Naive thymus-derived CD4-positive, alpha-beta T cell (primary cell): ENCODE measurements at regions not wholly inside any gene's neighbourhood (a gene's known extent, or its start where the extent isn't known, plus 50 kb on each side); places are given as distances from the start of the nearest gene placed in this dataset. TPM values are rescaled to one million over a fixed set of nuclear protein-coding genes. Genes with fewer than 3 reads are reported as not detected.

Experiments used
- ATAC-seq: fragments of 150-1000 bp; cut with Tn5 transposase; 2 replicates; pipeline ENCODE4 v1.10.0; 2021; ENCODE audit warnings: mild to moderate bottlenecking, moderate library complexity
- CTCF ChIA-PET: fragments of 350-600 bp; sonication (Branson Sonifier 250); formaldehyde crosslinking; loops from one replicate; lab custom pipeline; 2021; ENCODE audit warnings: antibody characterized with exemption; lab: Charles Lee
- POLR2A ChIA-PET: fragments of 350-600 bp; sonication (Branson Sonifier 250); formaldehyde crosslinking; loops from one replicate; lab custom pipeline; 2021; ENCODE audit warnings: antibody characterized with exemption, inconsistent platforms; lab: Charles Lee
- DNase-seq, 9 donors: peaks; one replicate each; pipeline versions ENCODE4 v3.0.0 to v3.0.0-alpha.2; 2020 to 2022; ENCODE audit warnings: mixed read lengths in 1 of 9
- H3K27ac ChIP-seq: one replicate; pipeline ENCODE4 v1.7.0; 2013; ENCODE audit warnings: mild to moderate bottlenecking, low read depth, low read length, moderate library complexity
- H3K27me3 ChIP-seq, 2 donors: one replicate each; pipeline ENCODE4 v1.7.0; 2013; ENCODE audit warnings: low read length in 2 of 2, mild to moderate bottlenecking in 2 of 2, moderate library complexity in 2 of 2; ENCODE audit not compliant: control insufficient read depth in 2 of 2, insufficient read depth in 2 of 2
- H3K36me3 ChIP-seq, 3 experiments: 1 replicate in 2 of 3; 2 replicates in 1 of 3; pipeline ENCODE4 v1.7.0; 2013; ENCODE audit warnings: low read length in 3 of 3, mild to moderate bottlenecking in 3 of 3, moderate library complexity in 1 of 3; ENCODE audit not compliant: insufficient read depth in 3 of 3, control insufficient read depth in 2 of 3
- H3K4me1 ChIP-seq, 2 donors: one replicate each; pipeline ENCODE4 v1.7.0; 2013; ENCODE audit warnings: low read length in 2 of 2, mild to moderate bottlenecking in 2 of 2, moderate library complexity in 1 of 2; ENCODE audit not compliant: control insufficient read depth in 2 of 2, insufficient read depth in 2 of 2
- H3K4me3 ChIP-seq: 2 replicates; pipeline ENCODE4 v1.7.0; 2013; ENCODE audit warnings: mild to moderate bottlenecking, low read length
- H3K9me3 ChIP-seq, 3 experiments: 1 replicate in 2 of 3; 2 replicates in 1 of 3; pipeline ENCODE4 v1.7.0; 2013; ENCODE audit warnings: low read length in 3 of 3; ENCODE audit not compliant: control insufficient read depth in 2 of 3
- H3K27ac Mint-ChIP-seq, 9 donors: one replicate each; pipeline ENCODE4 v1.8.0; 2020 to 2022; ENCODE audit warnings: mixed read lengths in 9 of 9, mild to moderate bottlenecking in 8 of 9, moderate library complexity in 5 of 9, inconsistent platforms in 2 of 9
- H3K27me3 Mint-ChIP-seq, 5 donors: one replicate each; pipeline ENCODE4 v1.8.0; 2021 to 2022; ENCODE audit warnings: mixed read lengths in 5 of 5, mild to moderate bottlenecking in 1 of 5
- H3K36me3 Mint-ChIP-seq, 5 donors: one replicate each; pipeline ENCODE4 v1.8.0; 2020 to 2022; ENCODE audit warnings: mixed read lengths in 5 of 5, mild to moderate bottlenecking in 3 of 5, inconsistent platforms in 1 of 5
- H3K4me1 Mint-ChIP-seq, 7 donors: one replicate each; pipeline ENCODE4 v1.8.0; 2020 to 2022; ENCODE audit warnings: mixed read lengths in 7 of 7, mild to moderate bottlenecking in 3 of 7, inconsistent platforms in 1 of 7
- H3K4me3 Mint-ChIP-seq, 10 donors: one replicate each; pipeline ENCODE4 v1.8.0; 2020 to 2022; ENCODE audit warnings: mild to moderate bottlenecking in 10 of 10, mixed read lengths in 10 of 10, moderate library complexity in 6 of 10, inconsistent platforms in 2 of 10
- H3K9me3 Mint-ChIP-seq, 11 donors: one replicate each; pipeline ENCODE4 v1.8.0; 2020 to 2022; ENCODE audit warnings: mixed read lengths in 11 of 11, mild to moderate bottlenecking in 4 of 11, inconsistent platforms in 1 of 11, moderate library complexity in 1 of 11
- intact Hi-C, 2 donors: fragments of 100-400 bp; cut with micrococcal nuclease; formaldehyde crosslinking; loops; one replicate each; pipeline ENCODE4 v1.15.1; 2023
- microRNA-seq: library from miRNA; unstranded; fragments of <30 nt; microRNA quantifications from one replicate; pipeline ENCODE4 v1.2.0, GENCODE V29; 2022; ENCODE audit warnings: borderline microRNAs expressed

- Mint-ChIP-seq H3K4me3 (no peak overlapping the region), H3K27ac (no peak overlapping the region), H3K36me3 (no peaks in the 10 kb centered on the region), H3K9me3 (peaks cover 0 to 7% (median 0%) of the 10 kb centered on the region in 11 donors), H3K4me1 (no peaks in the 10 kb centered on the region), H3K27me3 (no peaks in the 10 kb centered on the region)
- Histone ChIP-seq H3K36me3 (no peaks in the 10 kb centered on the region), H3K4me3 (no peak overlapping the region), H3K4me1 (no peaks in the 10 kb centered on the region), H3K9me3 (no peaks in the 10 kb centered on the region), H3K27me3 (no peaks in the 10 kb centered on the region), H3K27ac (no peak overlapping the region)
- intact Hi-C loops, result no loop called here
- ATAC-seq (no peak), DNase-seq (no peak)
- CTCF ChIA-PET, result no interaction called here
- POLR2A ChIA-PET, result no interaction called here
Measured at GRCh38 chr7:18434171-18434570, 61.4 kb upstream of the HDAC9 start.

GRCh38 chr7:18437101-18437500, 58.4 kb upstream of the HDAC9 start:
- H3K4me3 ChIP-seq, result no peak overlapping the region
- ChIA-PET CTCF (no interaction called here), POLR2A (no interaction called here)
- H3K9me3 ChIP-seq, result no peaks in the 10 kb centered on the region
- Mint-ChIP-seq H3K27me3 (no peaks in the 10 kb centered on the region), H3K4me1 (no peaks in the 10 kb centered on the region), H3K27ac (no peak overlapping the region), H3K9me3 (peaks cover 0 to 4% (median 0%) of the 10 kb centered on the region in 11 donors), H3K36me3 (no peaks in the 10 kb centered on the region), H3K4me3 (no peak overlapping the region)
- no peaks in the 10 kb centered on the region for H3K36me3 ChIP-seq
- ATAC-seq (no peak), DNase-seq (no peak)
- H3K27ac ChIP-seq, result no peak overlapping the region
- no peaks in the 10 kb centered on the region for H3K27me3 ChIP-seq
- no peaks in the 10 kb centered on the region for H3K4me1 ChIP-seq
- intact Hi-C loops, result no loop called here

DNA sequence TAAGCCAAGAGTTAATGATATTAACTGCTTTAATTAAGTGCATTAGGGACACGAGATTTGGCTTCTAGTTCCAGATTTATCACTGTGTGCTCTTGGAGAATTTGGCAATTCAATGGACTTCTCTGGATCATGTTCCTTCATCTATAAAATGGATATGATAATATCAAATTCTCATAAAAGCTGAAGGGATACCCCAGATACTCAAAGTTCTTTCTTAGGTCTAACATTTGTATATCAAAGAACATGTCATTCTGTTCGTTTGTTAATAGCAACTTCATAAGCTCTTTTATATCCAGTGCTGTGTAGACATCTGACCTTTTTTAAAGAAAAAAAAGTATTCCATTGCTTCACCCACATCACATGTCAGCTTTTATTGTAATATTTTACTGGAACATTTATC, 54.6 kb upstream of the HDAC9 start:
- Histone ChIP-seq H3K27ac (no peak overlapping the region), H3K27me3 (no peaks in the 10 kb centered on the region), H3K36me3 (no peaks in the 10 kb centered on the region), H3K9me3 (no peaks in the 10 kb centered on the region), H3K4me3 (no peak overlapping the region), H3K4me1 (no peaks in the 10 kb centered on the region)
- no peaks in the 10 kb centered on the region for H3K27me3 Mint-ChIP-seq
- DNase-seq, result no peak
- peaks cover 0 to 11% (median 0%) of the 10 kb centered on the region in 11 donors for H3K9me3 Mint-ChIP-seq
- H3K27ac Mint-ChIP-seq, result no peak overlapping the region
- H3K36me3 Mint-ChIP-seq, result no peaks in the 10 kb centered on the region
- intact Hi-C loops, result no loop called here
- no peak overlapping the region for H3K4me3 Mint-ChIP-seq
- no peak for ATAC-seq
- H3K4me1 Mint-ChIP-seq, result no peaks in the 10 kb centered on the region
- ChIA-PET POLR2A (no interaction called here), CTCF (no interaction called here)

GRCh38 chr7:18444826-18445225, 50.7 kb upstream of the HDAC9 start:
- intact Hi-C loops, result no loop called here
- Mint-ChIP-seq H3K4me1 (no peaks in the 10 kb centered on the region), H3K4me3 (no peak overlapping the region), H3K9me3 (peaks cover 0 to 11% (median 0%) of the 10 kb centered on the region in 11 donors), H3K36me3 (no peaks in the 10 kb centered on the region), H3K27me3 (no peaks in the 10 kb centered on the region), H3K27ac (no peak overlapping the region)
- H3K27me3 ChIP-seq, result no peaks in the 10 kb centered on the region
- POLR2A ChIA-PET, result no interaction called here
- CTCF ChIA-PET, result no interaction called here
- H3K27ac ChIP-seq, result no peak overlapping the region
- no peaks in the 10 kb centered on the region for H3K9me3 ChIP-seq
- H3K4me3 ChIP-seq, result no peak overlapping the region
- H3K36me3 ChIP-seq, result no peaks in the 10 kb centered on the region
- no peak for DNase-seq
- no peaks in the 10 kb centered on the region for H3K4me1 ChIP-seq
- ATAC-seq, result no peak

- CTCF ChIA-PET, result no interaction called here
- ATAC-seq, result no peak
- no peaks in the 10 kb centered on the region for H3K27me3 Mint-ChIP-seq
Measured at GRCh38 chr7:18445483-18445882, 50.1 kb upstream of the HDAC9 start.

More at GRCh38 chr7:18445483-18445882, 50.1 kb upstream of the HDAC9 start:
- Histone ChIP-seq H3K27me3 (no peaks in the 10 kb centered on the region), H3K36me3 (no peaks in the 10 kb centered on the region), H3K9me3 (no peaks in the 10 kb centered on the region), H3K4me3 (no peak overlapping the region), H3K4me1 (no peaks in the 10 kb centered on the region), H3K27ac (no peak overlapping the region)
- DNase-seq, result no peak
- no peaks in the 10 kb centered on the region for H3K36me3 Mint-ChIP-seq
- H3K4me1 Mint-ChIP-seq, result no peaks in the 10 kb centered on the region
- intact Hi-C loops, result no loop called here
- H3K27ac Mint-ChIP-seq, result no peak overlapping the region
- POLR2A ChIA-PET, result no interaction called here
- H3K9me3 Mint-ChIP-seq, result peaks cover 0 to 11% (median 0%) of the 10 kb centered on the region in 11 donors
- H3K4me3 Mint-ChIP-seq, result no peak overlapping the region

Small RNA genes lying in the stretch of these regions (microRNA-seq; reads per million reads assigned to microRNA genes)
- not detected for gene MIR1302-6
